ENCODE measurements at regions not wholly inside any gene's neighbourhood (a gene's known extent, or its start where the extent isn't known, plus 50 kb on each side); places are given as distances from the start of the nearest gene placed in this dataset.

- TF ChIP-seq CTCF (IDR thresholded peaks at IDR 0.05) (no peak), RFX5 (IDR thresholded peaks at IDR 0.05) (no peak), POLR2A (IDR thresholded peaks at IDR 0.05; ENCODE audit: low read length) (no peak), USF2 (IDR thresholded peaks at IDR 0.05) (no peak), MAFK (IDR thresholded peaks at IDR 0.05; ENCODE audit: partially characterized antibody) (no peak), NR3C1 (IDR thresholded peaks at IDR 0.05) (no peak), REST (IDR thresholded peaks at IDR 0.05) (no peak), CEBPB (IDR thresholded peaks at IDR 0.05) (no peak), CHD4 (IDR thresholded peaks at IDR 0.05; ENCODE audit: borderline replicate concordance) (no peak)
Measured at GRCh38 chr21:24042687-24043086, 1564.6 kb downstream of the MRPL39 start.

All from A549 (cell line).